H9 (cell line): ENCODE measurements at regions not wholly inside any gene's neighbourhood (a gene's known extent, or its start where the extent isn't known, plus 50 kb on each side); places are given as distances from the start of the nearest gene placed in this dataset.

ENCODE experiments used
- DNase-seq: peaks from one replicate; pipeline ENCODE4 v3.0.0-alpha.2; 2017
- H2AFZ ChIP-seq: one replicate; pipeline ENCODE4 v1.6.1; 2013; ENCODE audit warnings: mild to moderate bottlenecking, low read length, control low read depth, moderate library complexity
- H2AK5ac ChIP-seq: 2 replicates; pipeline ENCODE4 v1.6.1; 2013; ENCODE audit warnings: low read length, control low read depth, mixed read lengths; ENCODE audit not compliant: insufficient read length
- H2BK120ac ChIP-seq: one replicate; pipeline ENCODE4 v1.6.1; 2013; ENCODE audit warnings: low read depth, mild to moderate bottlenecking, low read length, control low read depth, inconsistent platforms; ENCODE audit not compliant: poor library complexity, severe bottlenecking
- H2BK12ac ChIP-seq: 2 replicates; pipeline ENCODE4 v1.6.1; 2013; ENCODE audit warnings: low read length, control low read depth, mixed read lengths, low read depth; ENCODE audit not compliant: insufficient read length
- H2BK15ac ChIP-seq: 2 replicates; pipeline ENCODE4 v1.6.1; 2013; ENCODE audit warnings: low read depth, low read length, control low read depth
- H2BK20ac ChIP-seq: one replicate; pipeline ENCODE4 v1.6.1; 2013; ENCODE audit warnings: low read depth, mild to moderate bottlenecking, low read length, control low read depth, inconsistent platforms; ENCODE audit not compliant: poor library complexity, severe bottlenecking
- H2BK5ac ChIP-seq: 2 replicates; pipeline ENCODE4 v1.6.1; 2013; ENCODE audit warnings: low read length, control low read depth, mixed read lengths; ENCODE audit not compliant: insufficient read length
- H3K14ac ChIP-seq: 2 replicates; pipeline ENCODE4 v1.6.1; 2013; ENCODE audit warnings: low read length, control low read depth; ENCODE audit not compliant: insufficient read depth
- H3K18ac ChIP-seq: 2 replicates; pipeline ENCODE4 v1.6.1; 2013; ENCODE audit warnings: low read depth, mild to moderate bottlenecking, mixed read lengths, low read length, control low read depth; ENCODE audit not compliant: insufficient read length
- H3K23ac ChIP-seq: 2 replicates; pipeline ENCODE4 v1.6.1; 2013; ENCODE audit warnings: low read length, control low read depth, mixed read lengths, low read depth; ENCODE audit not compliant: insufficient read length
- H3K23me2 ChIP-seq: 2 replicates; pipeline ENCODE4 v1.6.1; 2013; ENCODE audit warnings: low read depth, mild to moderate bottlenecking, mixed read lengths, low read length, control low read depth; ENCODE audit not compliant: insufficient read length, poor library complexity, severe bottlenecking
- H3K27ac ChIP-seq: 2 replicates; pipeline ENCODE4 v1.5.1; 2013; ENCODE audit warnings: low read length, control low read depth, mixed read lengths, low read depth; ENCODE audit not compliant: insufficient read length
- H3K27me3 ChIP-seq: 2 replicates; pipeline ENCODE4 v1.6.1; 2013; ENCODE audit warnings: low read length, control low read depth, inconsistent platforms; ENCODE audit not compliant: insufficient read depth
- H3K4ac ChIP-seq: 2 replicates; pipeline ENCODE4 v1.6.1; 2013; ENCODE audit warnings: low read depth, mild to moderate bottlenecking, control low read depth, inconsistent platforms, low read length, moderate library complexity
- H3K4me1 ChIP-seq: 2 replicates; pipeline ENCODE4 v1.6.1; 2013; ENCODE audit warnings: low read length, control low read depth, inconsistent platforms; ENCODE audit not compliant: insufficient read depth
- H3K4me2 ChIP-seq: 2 replicates; pipeline ENCODE4 v1.6.1; 2013; ENCODE audit warnings: low read length, control low read depth, mixed read lengths; ENCODE audit not compliant: insufficient read length, insufficient read depth
- H3K56ac ChIP-seq: 2 replicates; pipeline ENCODE4 v1.6.1; 2013; ENCODE audit warnings: low read depth, mild to moderate bottlenecking, mixed read lengths, low read length, control low read depth; ENCODE audit not compliant: insufficient read length
- H3K79me1 ChIP-seq: 2 replicates; pipeline ENCODE4 v1.6.1; 2013; ENCODE audit warnings: low read depth, mild to moderate bottlenecking, moderate library complexity, low read length, control low read depth, inconsistent platforms; ENCODE audit not compliant: insufficient read depth, poor library complexity, severe bottlenecking
- H3K79me2 ChIP-seq: 2 replicates; pipeline ENCODE4 v1.6.1; 2013; ENCODE audit warnings: low read length, control low read depth, inconsistent platforms; ENCODE audit not compliant: insufficient read depth
- H3K9ac ChIP-seq: 2 replicates; pipeline ENCODE4 v1.6.1; 2013; ENCODE audit warnings: low read length, control low read depth, mixed read lengths; ENCODE audit not compliant: insufficient read length; ENCODE audit errors: extremely low read depth
- H3K9me3 ChIP-seq: one replicate; pipeline ENCODE4 v1.6.1; 2013; ENCODE audit warnings: low read depth, low read length, inconsistent platforms; ENCODE audit not compliant: control insufficient read depth
- H3T11ph ChIP-seq: one replicate; pipeline ENCODE4 v1.6.1; 2013; ENCODE audit warnings: mild to moderate bottlenecking, low read length, control low read depth, inconsistent platforms
- H4K20me1 ChIP-seq: one replicate; pipeline ENCODE4 v1.6.1; 2013; ENCODE audit not compliant: control insufficient read depth, insufficient read length, insufficient read depth
- H4K5ac ChIP-seq: 2 replicates; pipeline ENCODE4 v1.6.1; 2013; ENCODE audit warnings: low read depth, mild to moderate bottlenecking, mixed read lengths, low read length, control low read depth; ENCODE audit not compliant: insufficient read length
- H4K8ac ChIP-seq: replicated peaks from 2 replicates; pipeline ENCODE4 v1.6.1; 2013; ENCODE audit warnings: low read length, control low read depth, mixed read lengths, low read depth; ENCODE audit not compliant: insufficient read length
- H4K91ac ChIP-seq: 2 replicates; pipeline ENCODE4 v1.6.1; 2013; ENCODE audit warnings: low read depth, mild to moderate bottlenecking, moderate library complexity, mixed read lengths, low read length, control low read depth; ENCODE audit not compliant: insufficient read length
- H3K27ac Mint-ChIP-seq, 3 experiments: 2 replicates in 2 of 3; 3 replicates in 1 of 3; pipeline ENCODE4 v1.8.0; 2020 to 2021; ENCODE audit warnings: mixed read lengths in 3 of 3, mild to moderate bottlenecking in 1 of 3, moderate library complexity in 1 of 3
- H3K27me3 Mint-ChIP-seq: 2 replicates; pipeline ENCODE4 v1.8.0; 2021; ENCODE audit warnings: low read depth, mild to moderate bottlenecking, moderate library complexity, mixed read lengths
- H3K36me3 Mint-ChIP-seq, 3 experiments: 2 replicates in 2 of 3; 3 replicates in 1 of 3; pipeline ENCODE4 v1.8.0; 2020 to 2021; ENCODE audit warnings: low read depth in 3 of 3, mixed read lengths in 3 of 3; ENCODE audit not compliant: insufficient read depth in 1 of 3
- H3K4me1 Mint-ChIP-seq, 2 experiments: 2 replicates each; pipeline ENCODE4 v1.8.0; 2020; ENCODE audit warnings: mixed read lengths in 2 of 2
- H3K4me3 Mint-ChIP-seq, 2 experiments: 2 replicates in 1 of 2; 3 replicates in 1 of 2; pipeline ENCODE4 v1.8.0; 2020 to 2021; ENCODE audit warnings: mild to moderate bottlenecking in 2 of 2, mixed read lengths in 2 of 2, moderate library complexity in 1 of 2
- H3K9me3 Mint-ChIP-seq, 2 experiments: 2 replicates in 1 of 2; 3 replicates in 1 of 2; pipeline ENCODE4 v1.8.0; 2020; ENCODE audit warnings: mild to moderate bottlenecking in 2 of 2, mixed read lengths in 2 of 2, moderate library complexity in 1 of 2
- CTCF ChIP-seq: fragments of 200-600 bp; sonication (generic); conservative IDR thresholded peaks from 3 replicates; pipeline ENCODE4 v1.8.0; 2021; ENCODE audit warnings: antibody characterized with exemption, mild to moderate bottlenecking
- WGBS: extraction: QIAGEN DNeasy Blood & Tissue Kit; methylation state at CpG from one replicate; pipeline ENCODE4 v1.1.7; 2013; ENCODE audit warnings: missing lambda C conversion rate, low lambda C conversion rate, mixed read lengths; ENCODE audit not compliant: insufficient read length; ENCODE audit errors: extremely low coverage; 5-methylcytosine and 5-hydroxymethylcytosine counted together

GRCh38 chr5:92581690-92582089, 999.3 kb downstream of the NR2F1-AS1 start:
- TF ChIP-seq CTCF = no peak
- Histone ChIP-seq H3K79me2 (no peaks in the 10 kb centered on the region; the same call in 1 of the 2 replicates), H2BK5ac (no peak overlapping the region), H4K91ac (no peak overlapping the region), H3K9ac (no peak overlapping the region), H4K20me1 (no peaks in the 10 kb centered on the region), H3K23ac (no peak overlapping the region), H3K27me3 (no peaks in the 10 kb centered on the region), H3K4me1 (no peaks in the 10 kb centered on the region), H3K23me2 (no peaks in the 10 kb centered on the region), H3K27ac (no peak overlapping the region), H3K79me1 (no peaks in the 10 kb centered on the region), H2AFZ (no peak overlapping the region), H3K9me3 (no peaks in the 10 kb centered on the region), H2BK15ac (no peak overlapping the region), H2BK12ac (no peak overlapping the region), H3K56ac (no peak overlapping the region), H3K4me2 (no peak overlapping the region), H2BK20ac (no peak overlapping the region), H2BK120ac (no peak overlapping the region), H2AK5ac (no peak overlapping the region), H4K8ac (no peak overlapping the region), H3T11ph (no peak overlapping the region), H3K14ac (no peak overlapping the region), H3K18ac (no peak overlapping the region), H4K5ac (no peak overlapping the region), H3K4ac (no peak overlapping the region)
- no peaks in the 10 kb centered on the region for H3K4me1 Mint-ChIP-seq
- peaks cover 0 to 4% (median 0%) of the 10 kb centered on the region in 3 experiments; a peak in 1 of 7 replicates for H3K36me3 Mint-ChIP-seq
- peaks cover 3 to 7% of the 10 kb centered on the region in 2 experiments; a peak in 2 of 5 replicates for H3K9me3 Mint-ChIP-seq
- H3K27ac Mint-ChIP-seq = no peak overlapping the region
- H3K27me3 Mint-ChIP-seq = no peaks in the 10 kb centered on the region
- no CpG with 5 or more reads among the region's 3 CpGs for WGBS
- no peak overlapping the region for H3K4me3 Mint-ChIP-seq
- DNase-seq = no peak
